SKM-1 treated with dmso at 0.1 percent for 144 hours (cell line): ENCODE measurements at regions not wholly inside any gene's neighbourhood (a gene's known extent, or its start where the extent isn't known, plus 50 kb on each side); places are given as distances from the start of the nearest gene placed in this dataset.
"Not testable (repeated sequence)": the region's sequence is repeated elsewhere in the genome, so short reads cannot be mapped to it uniquely, and the experiment has no call there.

Source experiments
- DNase-seq: peaks from one replicate; lab custom pipeline; 2025; ENCODE audit not compliant: unreplicated experiment; lab: John Stamatoyannopoulos, UW

DNA sequence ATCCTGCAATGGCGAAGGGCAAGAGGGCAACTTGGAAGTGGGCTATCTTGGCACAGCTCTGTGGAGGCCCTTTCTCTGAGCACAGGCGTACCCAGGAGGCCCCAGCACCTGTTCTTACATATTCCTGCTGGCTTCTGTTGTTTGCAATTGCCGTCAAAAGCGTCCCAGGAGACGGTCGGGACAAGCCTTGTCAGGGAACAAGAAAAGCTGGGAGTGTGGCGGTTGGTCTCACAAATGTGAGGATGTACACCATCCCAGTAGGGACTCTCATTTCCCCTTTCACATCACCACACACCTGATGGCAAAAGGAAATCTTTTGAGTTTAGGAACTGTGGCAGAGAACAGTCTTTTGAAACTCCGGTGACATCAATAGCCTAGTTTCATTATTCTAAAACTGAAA lies 94.7 kb upstream of the EFEMP1 start:
- DNase-seq: no peak

DNA sequence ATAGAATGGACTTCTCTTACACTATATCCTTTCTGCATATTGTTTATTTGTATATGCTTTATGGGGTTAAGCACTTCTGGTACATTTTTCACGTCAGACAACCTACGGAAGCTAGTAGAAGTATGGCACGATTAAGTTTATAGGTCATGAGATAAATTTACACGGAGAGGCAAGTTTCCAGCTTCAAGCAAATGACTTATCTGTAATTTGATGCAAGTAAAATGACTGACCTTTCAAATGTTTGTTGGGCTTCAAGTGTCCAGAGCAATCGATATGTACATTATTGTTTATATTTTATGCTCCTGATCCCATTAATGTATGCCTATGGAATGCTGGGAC lies 97.5 kb upstream of the EFEMP1 start:
- no peak for DNase-seq

DNA sequence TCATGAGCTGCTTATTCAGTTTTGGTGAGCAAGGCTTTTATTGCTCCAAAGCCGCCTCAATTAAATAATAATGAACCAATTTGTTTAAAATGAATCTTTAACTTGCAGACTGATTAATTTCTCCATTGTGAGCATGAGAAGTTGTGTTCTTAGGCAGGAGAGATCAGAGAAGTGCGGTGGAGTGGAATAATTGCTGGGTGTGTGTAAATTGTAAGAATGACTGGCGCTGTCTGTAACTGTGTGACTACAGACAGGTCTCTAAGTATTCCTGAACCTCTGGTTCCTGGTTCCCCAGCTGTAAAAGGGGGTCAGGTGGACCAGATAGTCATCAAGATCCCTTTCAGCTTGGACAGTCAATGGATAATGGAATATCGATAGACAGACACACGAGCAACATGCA lies 98.0 kb upstream of the EFEMP1 start:
- no peak for DNase-seq

DNA sequence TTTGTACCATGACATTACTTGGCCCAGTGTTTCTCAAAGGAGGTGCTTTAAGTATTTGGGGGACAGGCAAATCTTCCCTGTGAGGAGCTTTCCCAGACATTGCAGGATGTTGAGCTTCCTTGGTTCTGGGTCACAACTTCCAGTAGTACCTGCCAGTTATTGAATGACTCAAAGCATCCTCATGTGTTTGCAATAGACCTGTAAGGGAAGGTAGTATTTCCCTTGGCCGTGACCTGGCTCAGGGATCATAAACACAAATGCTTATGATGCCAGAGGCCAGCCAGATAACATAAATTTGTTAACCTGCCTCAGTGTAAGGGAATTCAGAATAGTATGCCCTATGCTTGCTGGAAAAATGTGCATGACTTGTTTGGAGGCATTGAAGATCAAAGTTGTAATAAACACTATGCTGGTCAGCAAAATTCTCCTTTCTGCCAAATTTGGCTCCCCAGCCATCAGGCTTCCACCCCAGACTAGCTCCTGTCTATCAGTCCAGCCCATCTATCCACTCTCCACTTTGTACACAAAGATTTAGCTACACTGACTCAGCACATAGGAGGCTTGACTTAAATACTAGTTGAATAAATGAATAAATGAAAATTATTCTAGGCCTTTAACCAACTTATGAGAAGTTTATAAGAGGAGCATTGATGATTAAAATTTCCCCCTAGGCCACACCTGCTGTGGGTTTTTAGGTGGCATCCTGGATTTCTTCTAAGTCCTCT lies 102.0 kb upstream of the EFEMP1 start:
- DNase-seq: no peak

DNA sequence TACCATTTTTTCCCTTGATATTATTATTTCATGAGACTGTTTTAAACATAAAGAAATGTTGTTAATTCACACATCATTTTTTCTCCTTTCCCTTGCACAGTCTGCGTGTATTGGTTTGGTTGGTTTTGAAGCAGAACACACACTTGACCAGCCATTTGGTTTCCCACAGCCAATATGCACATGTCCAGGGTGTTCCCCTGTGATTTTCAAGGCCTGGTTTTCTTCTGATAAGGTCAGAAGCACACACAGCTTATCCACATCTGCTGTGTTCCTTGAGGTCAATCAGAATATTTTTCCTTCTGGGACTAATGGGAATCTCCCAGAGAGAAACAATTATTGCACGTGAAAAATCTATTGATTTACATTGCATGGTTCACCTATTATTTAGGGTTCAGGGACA lies 103.2 kb upstream of the EFEMP1 start:
- no peak for DNase-seq

DNA sequence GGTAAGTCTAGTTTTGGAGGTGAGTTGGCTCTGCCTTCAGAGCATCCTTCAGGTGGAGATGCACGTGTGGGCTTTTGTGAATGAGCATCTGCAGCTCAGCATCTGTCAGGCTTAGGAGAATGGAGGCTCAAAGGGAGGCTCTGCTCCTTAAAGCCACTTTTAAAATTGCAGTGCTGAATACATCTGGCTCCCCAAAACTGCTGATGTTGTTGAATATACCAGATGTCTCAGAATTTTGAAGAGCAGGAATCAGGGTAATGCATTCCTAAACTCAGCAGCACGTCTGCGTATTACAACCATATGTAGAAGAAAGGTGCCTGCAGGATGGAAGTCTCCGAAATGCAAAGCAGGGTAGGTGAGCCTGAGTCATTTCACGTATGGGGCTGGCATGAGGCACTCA lies 106.5 kb upstream of the EFEMP1 start:
- no peak for DNase-seq

DNA sequence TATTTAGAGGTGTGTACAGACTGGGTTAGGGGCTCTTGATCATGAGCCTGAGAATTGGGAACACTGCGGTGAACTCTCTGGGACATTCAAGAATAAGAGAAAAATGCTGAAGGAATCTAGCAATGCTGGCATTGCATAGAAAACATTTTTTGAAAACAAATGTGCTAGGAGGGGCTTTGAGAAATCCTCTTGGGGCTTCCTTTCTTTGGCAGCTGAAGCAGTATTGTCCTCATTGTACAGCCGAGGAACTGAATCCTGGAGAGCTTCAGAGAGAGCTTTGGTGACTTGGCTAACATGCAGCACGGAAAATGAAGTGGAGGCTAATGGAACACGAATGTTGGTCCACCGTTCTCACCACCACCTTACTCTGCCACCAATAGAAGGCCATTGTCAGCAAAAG lies 107.3 kb upstream of the EFEMP1 start:
- no peak for DNase-seq

DNA sequence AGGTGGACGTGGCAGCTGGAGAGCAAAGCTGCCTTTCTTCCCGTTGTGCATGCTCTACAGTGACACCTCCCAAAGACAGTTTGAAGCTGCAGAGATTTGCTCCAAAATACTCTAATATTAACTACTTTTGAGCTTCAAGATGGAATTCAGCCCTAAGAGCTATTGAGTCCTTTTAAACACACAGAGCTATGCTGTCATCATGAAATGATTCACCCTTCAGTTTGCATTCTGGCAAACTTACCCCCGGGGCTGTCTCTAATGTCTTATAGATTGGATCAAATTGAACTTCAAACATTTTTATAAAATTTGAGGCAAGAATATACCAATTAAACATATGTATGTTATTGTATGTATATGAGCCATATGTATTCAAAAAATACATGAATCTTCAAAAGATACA lies 110.7 kb upstream of the EFEMP1 start:
- DNase-seq: no peak

DNA sequence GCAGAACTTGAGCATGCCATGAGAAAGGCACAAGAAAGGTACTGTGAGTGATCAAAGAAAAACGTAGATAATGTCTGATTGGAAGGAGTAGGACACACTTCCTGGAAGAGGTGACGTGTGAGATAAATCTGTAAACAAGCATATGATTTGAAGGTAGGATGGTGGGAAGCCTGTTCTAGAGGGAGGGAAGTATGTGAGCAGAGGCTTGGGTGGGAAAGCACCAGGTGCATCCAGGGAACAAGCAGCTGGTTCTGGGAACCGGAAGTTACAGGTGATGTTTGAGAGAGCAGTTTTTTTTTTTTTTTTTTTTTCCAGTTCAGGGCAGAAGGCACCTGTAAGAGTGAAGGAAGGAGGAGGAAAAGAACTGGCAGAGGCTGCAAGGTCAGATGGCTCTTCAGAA lies 116.6 kb upstream of the EFEMP1 start:
- no peak for DNase-seq

DNA sequence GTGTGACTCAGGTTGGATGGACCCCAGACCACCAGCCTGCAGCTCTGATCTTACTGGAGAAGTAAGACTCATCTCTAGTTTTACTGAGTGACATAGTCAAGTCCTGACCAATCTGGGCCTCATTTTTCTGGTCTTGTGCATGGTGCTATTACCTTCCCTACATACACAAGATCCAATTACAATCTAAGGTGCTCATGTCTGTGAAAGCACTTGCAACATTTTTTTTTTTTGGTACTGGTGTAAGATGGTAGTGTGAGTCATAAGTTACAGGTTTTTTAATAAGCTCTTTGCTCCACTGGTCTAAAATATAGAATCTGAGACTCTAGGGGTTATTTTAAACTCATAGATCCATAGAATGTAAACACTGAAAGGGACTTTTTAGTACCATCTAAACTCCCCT lies 117.3 kb upstream of the EFEMP1 start:
- DNase-seq: no peak

DNA sequence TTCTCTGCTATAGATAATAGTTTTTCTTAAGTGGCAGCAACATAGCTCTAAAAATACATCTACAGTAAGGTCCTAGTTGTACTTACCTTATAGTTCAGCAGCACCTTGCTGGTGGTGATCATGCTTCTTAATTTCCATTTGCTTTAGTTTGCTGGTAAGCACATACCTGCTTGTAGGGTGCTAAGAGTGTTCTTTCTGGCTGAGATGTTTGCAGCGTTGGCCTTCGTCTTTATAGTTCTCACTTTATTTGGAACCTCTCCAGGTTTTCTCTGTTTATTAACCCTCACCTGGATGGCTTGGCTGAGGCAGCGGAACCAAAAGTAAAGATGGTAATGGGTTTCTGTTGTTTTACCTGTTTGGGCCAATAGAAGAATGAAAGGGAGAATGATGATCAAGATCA lies 123.6 kb upstream of the EFEMP1 start:
- DNase-seq: no peak

DNA sequence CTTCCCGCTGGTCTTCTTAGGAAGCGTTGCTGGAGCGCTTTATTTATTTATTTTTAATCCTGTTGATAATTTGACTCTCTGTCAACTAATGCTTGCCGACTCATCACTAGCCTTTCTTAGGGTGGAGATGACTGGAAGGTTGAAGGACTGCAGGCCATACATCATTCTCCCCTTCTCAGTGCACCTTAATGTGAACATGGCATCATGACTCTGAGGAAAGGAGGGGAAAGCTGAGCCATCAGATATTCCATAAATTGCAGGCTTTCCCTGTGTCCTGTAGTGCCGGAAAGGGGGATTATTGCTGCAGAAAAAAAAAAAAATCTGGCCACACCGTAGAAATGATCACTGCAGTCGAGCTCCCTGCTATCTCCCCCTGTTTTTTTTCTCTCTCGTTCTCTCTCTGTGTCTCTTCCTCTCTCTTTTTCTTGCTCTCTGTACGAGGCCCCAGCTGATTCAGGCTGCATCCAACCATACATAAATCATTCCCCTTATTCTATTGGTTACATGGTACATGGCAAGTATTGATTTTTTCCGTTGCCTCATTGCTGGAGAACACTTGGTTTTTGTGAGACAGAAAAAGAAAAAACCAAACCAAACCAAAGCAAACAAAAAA lies 125.8 kb upstream of the EFEMP1 start:
- no peak for DNase-seq

DNA sequence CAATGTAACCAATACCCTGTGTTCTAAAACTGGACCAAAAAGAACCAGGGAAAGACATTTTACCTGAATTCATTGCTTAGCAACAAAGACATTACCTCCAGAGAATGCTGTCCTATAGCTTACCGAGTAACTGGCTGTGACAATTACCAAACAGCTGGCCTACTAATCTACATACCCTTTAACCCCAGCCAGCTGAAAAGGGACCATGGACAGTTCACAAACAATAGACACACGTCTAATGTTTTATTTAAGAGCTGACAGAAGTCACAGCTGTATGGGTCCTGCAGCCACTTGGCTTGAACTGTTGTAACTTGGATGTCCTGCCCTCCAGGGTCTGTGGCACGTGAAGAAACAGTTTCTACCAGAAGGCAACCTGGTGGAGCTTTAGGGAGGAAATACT lies 130.1 kb upstream of the EFEMP1 start:
- DNase-seq: no peak

DNA sequence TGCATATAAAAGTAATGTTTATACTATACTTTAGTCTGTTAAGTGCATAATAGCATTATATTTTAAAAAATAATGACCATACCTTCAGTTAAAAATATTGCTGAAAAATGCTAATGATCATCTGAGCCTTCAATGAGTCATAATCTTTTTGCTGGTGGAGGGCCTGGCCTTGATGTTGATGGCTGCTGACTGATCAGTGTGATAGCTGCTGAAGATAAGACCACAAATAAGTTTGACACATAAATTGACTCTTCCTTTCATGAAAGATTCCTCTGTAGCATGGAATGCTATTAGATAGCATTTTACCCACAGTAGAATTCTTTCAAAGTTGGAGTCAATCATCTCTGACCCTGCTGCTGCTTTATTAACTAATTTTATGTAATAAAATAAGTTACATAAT lies 128.4 kb upstream of the CCDC85A start:
- no peak for DNase-seq

DNA sequence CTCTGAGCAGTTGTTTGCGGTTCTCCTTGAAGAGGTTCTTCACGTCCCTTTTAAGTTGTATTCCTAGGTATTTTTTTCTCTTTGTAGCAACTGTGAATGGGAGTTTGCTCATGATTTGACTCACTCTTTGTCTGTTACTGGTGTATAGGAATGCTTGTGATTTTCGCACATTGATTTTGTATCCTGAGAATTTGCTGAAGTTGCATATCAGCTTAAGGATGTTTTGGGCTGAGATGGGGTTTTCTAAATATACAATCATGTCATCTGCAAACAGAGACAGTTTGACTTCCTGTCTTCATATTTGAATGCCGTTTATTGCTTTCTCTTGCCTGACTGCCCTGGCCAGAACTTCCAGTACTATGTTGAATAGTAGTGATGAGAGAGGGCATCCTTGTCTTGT lies 122.5 kb upstream of the CCDC85A start:
- not testable (repeated sequence) for DNase-seq

DNA sequence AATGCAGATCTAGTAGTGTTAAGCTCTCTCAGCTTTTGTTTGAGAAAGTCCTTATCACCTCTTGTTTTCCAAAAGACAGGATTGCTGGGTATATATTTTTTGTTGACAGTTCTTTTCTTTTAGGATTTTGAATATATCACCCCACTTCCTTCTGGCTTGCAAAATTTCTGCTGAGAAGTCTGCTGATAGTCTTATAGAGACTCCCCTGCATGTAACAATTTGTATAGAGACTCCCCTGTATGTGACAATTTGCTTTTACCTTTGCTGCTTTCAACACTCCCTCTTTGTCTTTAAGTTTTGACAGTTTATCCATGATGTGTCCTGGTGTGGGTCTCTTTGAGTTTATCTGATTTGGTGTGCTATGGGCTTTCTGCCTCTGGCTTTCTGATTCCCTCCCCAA lies 115.0 kb upstream of the CCDC85A start:
- DNase-seq: no peak

DNA sequence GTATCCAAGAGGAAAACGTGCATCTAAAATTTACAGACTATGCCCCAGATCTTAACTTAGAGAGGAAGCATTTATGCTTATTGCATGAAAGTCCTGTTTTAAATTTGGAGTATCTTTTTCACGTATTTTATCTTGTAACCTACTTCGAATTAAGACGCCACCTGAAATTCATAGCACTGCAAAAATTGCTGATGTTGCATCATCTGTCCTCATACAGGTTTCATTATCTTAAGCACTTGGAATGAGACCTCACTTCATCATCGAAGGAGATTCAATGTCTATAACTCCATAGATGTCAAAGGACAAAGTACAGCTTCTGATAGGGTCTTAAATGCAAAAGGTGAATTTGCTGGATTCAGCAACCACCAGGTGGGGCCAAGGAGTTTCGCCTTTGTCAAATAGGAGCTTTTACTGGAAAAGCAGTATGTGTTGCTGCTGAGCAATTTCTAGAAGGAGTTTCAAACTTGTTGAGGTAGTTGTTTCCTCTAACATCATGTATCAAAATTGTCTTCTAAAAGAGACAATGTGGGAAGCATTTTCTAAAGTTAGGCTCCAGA lies 106.4 kb upstream of the CCDC85A start:
- DNase-seq: no peak

DNA sequence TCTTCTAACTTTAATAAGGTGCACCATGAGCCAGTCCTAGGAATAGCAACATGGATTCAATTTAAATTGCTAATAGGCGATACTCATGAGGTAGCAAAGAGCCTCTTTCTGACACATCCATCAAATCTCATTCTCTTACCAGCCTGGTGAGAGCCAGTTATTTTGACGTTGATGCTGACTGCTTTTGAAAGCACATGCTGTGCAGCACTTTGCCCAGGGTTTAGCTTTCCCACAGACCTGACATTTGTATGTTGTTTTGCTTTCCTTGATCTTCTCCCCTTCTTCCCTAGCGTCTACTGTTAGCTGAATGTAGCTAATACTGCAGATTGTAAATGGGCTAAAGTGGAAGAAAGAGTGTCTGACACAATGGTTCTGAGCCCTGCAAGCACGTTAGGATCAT lies 101.1 kb upstream of the CCDC85A start:
- no peak for DNase-seq

DNA sequence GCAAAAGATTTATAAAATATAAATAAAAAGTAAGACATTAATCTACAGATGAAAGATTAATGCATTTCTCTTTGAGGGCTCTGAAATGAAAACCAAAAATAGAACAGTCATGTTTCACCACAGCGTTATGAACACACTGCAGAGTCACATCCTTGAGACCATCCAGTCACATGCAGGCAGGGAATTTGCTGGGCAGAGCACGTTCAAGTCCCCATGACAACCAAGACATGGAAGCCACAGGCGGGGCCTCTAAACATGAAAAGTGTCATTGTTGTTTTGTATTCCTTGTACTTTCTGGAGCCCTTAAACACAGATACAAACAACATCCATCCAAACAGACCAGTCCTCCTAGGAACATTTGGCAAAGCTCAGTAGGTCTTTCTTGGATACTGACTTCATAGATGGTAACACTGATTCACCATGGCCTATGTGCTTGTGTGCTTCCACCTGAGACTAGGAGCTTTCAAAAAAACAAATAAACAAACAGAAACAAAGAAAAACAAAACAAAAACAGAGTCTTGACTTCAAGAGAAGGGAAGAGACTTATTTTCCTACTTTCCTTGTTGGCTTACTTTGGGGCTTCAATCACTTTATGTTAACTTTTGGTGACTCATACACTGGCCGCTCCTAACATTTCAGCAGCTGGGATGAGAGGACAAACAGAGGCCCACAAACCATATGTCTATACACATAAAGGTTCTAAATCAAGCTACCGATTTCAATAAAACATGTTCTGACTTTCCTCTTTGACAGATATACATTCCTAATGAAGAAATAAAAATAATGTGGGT lies 99.5 kb upstream of the CCDC85A start:
- no peak for DNase-seq

DNA sequence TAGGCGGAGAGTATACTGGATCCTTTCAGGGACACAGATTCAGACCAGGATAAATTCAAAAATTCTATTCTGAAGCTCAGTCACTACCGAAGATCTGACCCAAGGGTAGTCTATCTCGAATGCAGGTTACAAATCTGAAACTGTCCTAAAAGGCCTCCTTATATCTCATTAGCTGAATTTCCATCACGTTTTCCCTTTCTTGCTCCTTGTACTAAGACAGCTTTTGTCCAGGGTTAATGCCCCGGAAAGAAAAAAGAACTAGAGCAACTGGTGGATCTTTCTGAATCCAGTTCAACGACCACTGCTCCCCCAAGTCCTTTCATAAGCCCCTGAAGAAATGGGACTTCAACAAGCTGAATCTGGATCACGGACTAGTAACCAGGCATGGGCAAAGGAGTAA lies 97.5 kb upstream of the CCDC85A start:
- DNase-seq: no peak

DNA sequence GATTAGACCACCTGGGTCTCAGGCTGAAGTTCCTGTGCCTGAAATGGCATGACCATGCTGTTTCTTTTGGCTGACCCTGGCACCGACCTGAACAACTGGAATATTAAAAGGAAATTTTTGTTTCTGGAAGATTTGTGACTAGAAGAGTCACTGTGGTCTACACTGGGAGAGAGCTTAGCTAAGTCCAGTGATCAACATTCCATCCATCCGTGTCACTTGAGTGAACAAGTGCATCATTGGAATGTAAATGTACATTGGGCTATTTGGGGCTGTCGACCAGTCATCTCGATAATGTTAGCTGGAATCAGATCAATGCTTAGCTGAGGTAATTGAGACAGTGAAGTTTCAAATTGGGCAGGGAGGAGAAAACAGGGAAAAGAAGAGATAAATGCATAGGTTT lies 95.4 kb upstream of the CCDC85A start:
- DNase-seq: no peak

DNA sequence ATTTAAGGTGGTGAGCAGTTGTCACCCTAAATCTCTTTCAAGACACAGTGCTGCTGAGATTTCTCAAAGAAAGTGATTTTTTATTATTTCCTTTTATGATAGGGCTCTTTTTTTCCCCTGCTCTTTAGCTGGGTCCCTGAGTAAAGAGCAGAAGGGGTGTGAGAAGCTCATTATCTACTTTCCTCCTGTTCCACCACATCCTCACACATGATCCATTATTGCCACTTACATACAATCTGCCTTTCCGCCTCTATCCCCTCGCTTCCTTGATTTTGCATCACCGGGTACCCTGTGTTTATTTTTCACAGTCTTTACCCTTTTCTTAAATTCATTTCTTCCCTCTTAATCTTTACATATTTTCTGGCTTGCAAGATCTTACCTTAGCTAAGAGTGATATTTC lies 93.9 kb upstream of the CCDC85A start:
- DNase-seq: no peak
